ENCODE measurements at regions not wholly inside any gene's neighbourhood (a gene's known extent, or its start where the extent isn't known, plus 50 kb on each side); places are given as distances from the start of the nearest gene placed in this dataset.

- TF ChIP-seq CTCF (conservative IDR thresholded peaks at IDR 0.05; ENCODE audit: low read length) (no peak), EZH2phosphoT487 (IDR thresholded peaks at IDR 0.05; ENCODE audit: borderline replicate concordance) (no peak)
Measured at GRCh38 chr2:8159966-8160603, 521.8 kb upstream of the ID2 start.

All from Loucy (cell line).